ENCODE measurements at regions not wholly inside any gene's neighbourhood (a gene's known extent, or its start where the extent isn't known, plus 50 kb on each side); places are given as distances from the start of the nearest gene placed in this dataset.

GRCh38 chr10:83862723-83863122, 276.6 kb upstream of the GHITM start:
- TF ChIP-seq CTCF (conservative IDR thresholded peaks at IDR 0.05) (no peak), ZFX (IDR thresholded peaks at IDR 0.05) (no peak)

All from C4-2B (cell line).